Adrenal gland (tissue), 5 donors: ENCODE measurements at regions not wholly inside any gene's neighbourhood (a gene's known extent, or its start where the extent isn't known, plus 50 kb on each side); places are given as distances from the start of the nearest gene placed in this dataset.

Experiments used
- POLR2A ChIP-seq, 2 donors: fragments of 450-650 bp; IDR thresholded peaks; one replicate each; pipeline ENCODE4 v1.6.1; 2017; ENCODE audit warnings: antibody characterized with exemption in 2 of 2, mild to moderate bottlenecking in 2 of 2, moderate library complexity in 1 of 2
- TF ChIP-seq, protein P1 (sequence below), 6 experiments: fragments of 450-650 bp in 4 of 6; fragments of 200-600 bp in 2 of 6; sonication (generic) in 1 of 6; IDR thresholded peaks; 1 replicate in 5 of 6; 2 replicates in 1 of 6; pipeline versions ENCODE4 v1.5.1 to v1.8.0; 2016 to 2021; ENCODE audit warnings: antibody characterized with exemption in 6 of 6, mild to moderate bottlenecking in 2 of 6, moderate library complexity in 1 of 6
- donor health status: DM: no; HTN: no; CAD: no.

DNA sequence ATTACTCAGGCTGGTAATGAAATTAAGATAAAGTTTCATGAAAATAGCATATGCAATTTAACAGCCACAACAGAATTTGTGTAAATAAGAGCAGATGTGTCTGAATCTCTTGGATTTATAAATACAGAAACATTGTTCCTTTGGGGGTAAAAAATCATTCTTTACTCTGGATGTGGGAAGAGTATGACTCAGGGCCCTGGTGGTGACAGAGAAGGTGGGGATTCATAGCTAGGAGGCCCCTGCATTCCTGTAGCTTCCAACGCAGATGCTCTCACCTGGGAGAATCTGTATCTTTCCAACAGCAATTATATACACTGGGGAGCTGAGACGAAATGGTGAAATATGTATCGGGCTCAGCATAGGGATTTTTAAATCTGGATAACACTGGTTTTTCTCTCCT, 167.6 kb upstream of the CADPS start:
- TF ChIP-seq, protein P1, sequence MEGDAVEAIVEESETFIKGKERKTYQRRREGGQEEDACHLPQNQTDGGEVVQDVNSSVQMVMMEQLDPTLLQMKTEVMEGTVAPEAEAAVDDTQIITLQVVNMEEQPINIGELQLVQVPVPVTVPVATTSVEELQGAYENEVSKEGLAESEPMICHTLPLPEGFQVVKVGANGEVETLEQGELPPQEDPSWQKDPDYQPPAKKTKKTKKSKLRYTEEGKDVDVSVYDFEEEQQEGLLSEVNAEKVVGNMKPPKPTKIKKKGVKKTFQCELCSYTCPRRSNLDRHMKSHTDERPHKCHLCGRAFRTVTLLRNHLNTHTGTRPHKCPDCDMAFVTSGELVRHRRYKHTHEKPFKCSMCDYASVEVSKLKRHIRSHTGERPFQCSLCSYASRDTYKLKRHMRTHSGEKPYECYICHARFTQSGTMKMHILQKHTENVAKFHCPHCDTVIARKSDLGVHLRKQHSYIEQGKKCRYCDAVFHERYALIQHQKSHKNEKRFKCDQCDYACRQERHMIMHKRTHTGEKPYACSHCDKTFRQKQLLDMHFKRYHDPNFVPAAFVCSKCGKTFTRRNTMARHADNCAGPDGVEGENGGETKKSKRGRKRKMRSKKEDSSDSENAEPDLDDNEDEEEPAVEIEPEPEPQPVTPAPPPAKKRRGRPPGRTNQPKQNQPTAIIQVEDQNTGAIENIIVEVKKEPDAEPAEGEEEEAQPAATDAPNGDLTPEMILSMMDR (IDR thresholded peaks at IDR 0.05) = no peak
- no peak for TF ChIP-seq POLR2A (IDR thresholded peaks at IDR 0.05)
